Right cardiac atrium (tissue), 5 donors: ENCODE measurements at regions not wholly inside any gene's neighbourhood (a gene's known extent, or its start where the extent isn't known, plus 50 kb on each side); places are given as distances from the start of the nearest gene placed in this dataset.

Source experiments
- ATAC-seq, 2 donors: fragments of 200-7000 bp; cut with Tn5 transposase; one replicate each; pipeline versions ENCODE4 v1.8.0 to v1.9.1; 2020; ENCODE audit warnings: moderate library complexity in 2 of 2, mild to moderate bottlenecking in 1 of 2
- DNase-seq, 3 donors: peaks; one replicate each; pipeline ENCODE4 v3.0.0-alpha.2; 2020
- H3K27ac ChIP-seq: one replicate; pipeline ENCODE4 v1.5.1; 2013; ENCODE audit warnings: mild to moderate bottlenecking, low read length, control low read depth, moderate library complexity
- H3K27me3 ChIP-seq: one replicate; pipeline ENCODE4 v1.6.1; 2013; ENCODE audit not compliant: control insufficient read depth, insufficient read depth
- H3K4me1 ChIP-seq: one replicate; pipeline ENCODE4 v1.6.1; 2013; ENCODE audit warnings: low read length; ENCODE audit not compliant: control insufficient read depth, insufficient read depth
- H3K4me3 ChIP-seq: one replicate; pipeline ENCODE4 v1.5.1; 2013; ENCODE audit warnings: low read length, control low read depth
- H3K9me3 ChIP-seq: one replicate; pipeline ENCODE4 v1.6.1; 2013; ENCODE audit warnings: low read length; ENCODE audit not compliant: control insufficient read depth
- WGBS: extraction: QIAGEN DNeasy Blood & Tissue Kit; methylation state at CpG from one replicate; pipeline ENCODE4 v1.1.7; 2013; 5-methylcytosine and 5-hydroxymethylcytosine counted together
- intact Hi-C, 4 donors: fragments of 100-400 bp; cut with DNase I; formaldehyde crosslinking; loops; one replicate each; pipeline versions ENCODE4 v1.11.0 to v1.14.0; 2022 to 2023
- donor health status: healthy with polysubstance abuse.
- donor health status: DM: no; HTN: yes; CAD: no.
- donor health status: DM: no; HTN: no; CAD: no.
- donor health status: DM: no; HTN: yes; CAD: no; lungs with severe emphysema.
- donor health status: DM: yes; HTN: yes; CAD: no.

DNA sequence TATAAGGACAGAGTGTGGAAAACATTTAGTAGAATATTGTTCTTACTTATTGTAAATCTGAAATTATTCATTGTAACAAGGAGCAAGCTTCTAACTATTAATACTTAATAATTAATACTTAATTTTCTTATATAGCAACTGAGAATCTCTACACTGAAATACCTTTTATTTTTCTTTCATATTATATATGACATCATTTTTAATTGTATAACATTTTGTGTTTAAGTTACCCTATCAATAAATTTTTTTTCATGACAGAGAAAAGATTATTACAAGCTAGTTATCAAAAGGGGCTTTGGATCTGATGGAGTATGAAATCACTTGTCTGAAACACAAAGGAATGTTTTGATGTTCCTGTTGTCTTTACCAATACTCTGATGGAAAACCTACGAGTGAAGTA, 72.2 kb upstream of the CNKSR3 start:
- DNase-seq (no peak), ATAC-seq (no peak)
- intact Hi-C loops: no loop called here
- no peak overlapping the region for H3K27ac ChIP-seq
- H3K27me3 ChIP-seq: no peaks in the 10 kb centered on the region
- no peak overlapping the region for H3K4me3 ChIP-seq
- 57% methylated on average over 1 of the region's 1 CpG for WGBS
- H3K4me1 ChIP-seq: no peaks in the 10 kb centered on the region
- H3K9me3 ChIP-seq: no peaks in the 10 kb centered on the region

GRCh38 chr6:154583546-154584188, 73.2 kb upstream of the CNKSR3 start:
- DNase-seq (no peak), ATAC-seq (no peak)
- Histone ChIP-seq H3K4me3 (no peak overlapping the region), H3K4me1 (no peaks in the 10 kb centered on the region), H3K27me3 (no peaks in the 10 kb centered on the region), H3K9me3 (no peaks in the 10 kb centered on the region), H3K27ac (no peak overlapping the region)
- 92% methylated on average over 4 of the region's 4 CpGs for WGBS
- intact Hi-C loops: no loop called here

DNA sequence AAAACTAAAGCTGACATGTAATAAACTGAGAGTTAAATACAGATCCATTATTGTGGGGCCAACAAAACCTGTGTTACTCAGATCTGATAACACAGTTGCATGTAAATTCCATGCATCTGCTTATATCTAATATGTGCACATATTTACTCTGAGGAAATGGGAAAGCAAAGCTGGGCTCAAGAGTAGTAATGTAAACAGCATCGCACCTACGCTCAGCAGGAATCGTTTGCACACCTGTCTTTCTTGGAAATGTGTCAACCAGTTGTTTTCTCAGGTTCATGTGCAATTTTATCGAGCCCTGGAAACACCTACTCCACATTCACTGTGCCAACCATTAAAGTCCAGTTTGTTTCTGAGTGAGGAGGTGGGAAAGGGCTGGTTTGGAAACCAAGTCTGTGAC, 80.3 kb upstream of the CNKSR3 start:
- intact Hi-C loops: no loop called here
- no peak for DNase-seq
- no peak for ATAC-seq
- Histone ChIP-seq H3K4me1 (no peaks in the 10 kb centered on the region), H3K9me3 (no peaks in the 10 kb centered on the region), H3K27ac (no peak overlapping the region), H3K27me3 (no peaks in the 10 kb centered on the region), H3K4me3 (no peak overlapping the region)
- WGBS: 76% methylated on average over 4 of the region's 4 CpGs

- no peak overlapping the region for H3K4me3 ChIP-seq
- WGBS: 95% methylated on average over 1 of the region's 1 CpG
- intact Hi-C loops: no loop called here
- H3K4me1 ChIP-seq: no peaks in the 10 kb centered on the region
- ATAC-seq: no peak
- no peaks in the 10 kb centered on the region for H3K9me3 ChIP-seq
- H3K27ac ChIP-seq: no peak overlapping the region
- no peaks in the 10 kb centered on the region for H3K27me3 ChIP-seq
- no peak for DNase-seq
Observed at GRCh38 chr6:154591234-154591633, 80.7 kb upstream of the CNKSR3 start.

GRCh38 chr6:154592199-154592860, 81.8 kb upstream of the CNKSR3 start:
- H3K4me1 ChIP-seq: peaks cover under 1% of the 10 kb centered on the region
- no peaks in the 10 kb centered on the region for H3K27me3 ChIP-seq
- WGBS: 60% methylated on average over 10 of the region's 10 CpGs
- no peaks in the 10 kb centered on the region for H3K9me3 ChIP-seq
- no peak overlapping the region for H3K4me3 ChIP-seq
- H3K27ac ChIP-seq: peak overlapping the region; percentile 78
- intact Hi-C loops: no loop called here
- peak in 1 of 2 donors; percentile 47 for ATAC-seq
- DNase-seq: no peak

DNA sequence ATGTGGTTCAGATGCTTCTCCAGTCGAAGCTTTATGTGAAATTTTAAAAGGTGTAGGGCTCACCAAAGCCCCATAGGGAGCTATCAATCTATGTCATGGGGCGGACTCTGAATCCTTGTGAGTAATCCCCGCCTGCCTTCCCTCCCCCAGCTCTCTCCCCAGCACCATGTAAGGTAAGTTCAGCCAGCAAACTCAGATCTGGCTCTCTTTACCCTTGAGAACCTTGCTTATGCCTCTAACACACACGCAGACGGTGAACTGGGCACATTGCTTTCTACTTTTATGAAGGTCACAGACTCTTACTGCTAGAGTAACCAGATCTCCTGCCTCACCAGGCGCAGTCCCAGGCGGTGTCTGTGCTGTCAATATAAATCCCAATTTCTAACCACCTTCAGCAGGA, 82.6 kb upstream of the CNKSR3 start:
- H3K4me1 ChIP-seq: peaks cover 3% of the 10 kb centered on the region
- peak; percentile 79 to 89 for ATAC-seq

GRCh38 chr6:154594496-154595198, 84.2 kb upstream of the CNKSR3 start:
- DNase-seq (no peak), ATAC-seq (no peak)
- Histone ChIP-seq H3K9me3 (no peaks in the 10 kb centered on the region), H3K4me1 (peaks cover 3% of the 10 kb centered on the region), H3K4me3 (no peak overlapping the region), H3K27me3 (no peaks in the 10 kb centered on the region), H3K27ac (no peak overlapping the region)
- WGBS: 87% methylated on average over 9 of the region's 9 CpGs
- intact Hi-C loops: no loop called here

More for the DNA sequence above, 82.6 kb upstream of the CNKSR3 start:
- H3K27me3 ChIP-seq: no peaks in the 10 kb centered on the region
- H3K4me3 ChIP-seq: no peak overlapping the region
- intact Hi-C loops: no loop called here
- H3K27ac ChIP-seq: peak overlapping the region; percentile 69
- DNase-seq: peak in 1 of 3 donors; percentile 55
- no peaks in the 10 kb centered on the region for H3K9me3 ChIP-seq
- 68% methylated on average over 7 of the region's 7 CpGs for WGBS

DNA sequence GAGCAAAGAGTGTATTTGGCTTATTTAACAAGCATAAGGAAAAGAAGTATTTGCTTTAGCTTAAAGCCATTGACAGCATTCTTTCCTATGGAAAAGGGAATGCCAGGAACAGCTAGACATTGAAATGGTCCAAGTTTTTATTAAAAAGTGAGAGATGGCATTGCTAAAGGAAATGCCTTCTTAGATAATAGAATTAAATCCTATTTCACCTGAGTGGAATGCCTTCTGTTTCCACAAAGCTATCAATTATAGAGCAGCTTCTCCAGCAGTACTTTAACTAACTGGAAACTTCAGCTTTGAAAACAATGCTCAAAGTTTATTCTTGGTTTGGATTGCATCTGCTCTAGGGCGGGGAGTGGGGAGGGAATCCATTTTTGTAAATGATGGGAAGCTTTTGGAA, 85.1 kb upstream of the CNKSR3 start:
- no peak overlapping the region for H3K27ac ChIP-seq
- intact Hi-C loops: no loop called here
- WGBS: 83% methylated on average over 1 of the region's 1 CpG

GRCh38 chr6:154596009-154596408, 85.5 kb upstream of the CNKSR3 start:
- Histone ChIP-seq H3K27ac (no peak overlapping the region), H3K4me1 (peaks cover 3% of the 10 kb centered on the region), H3K27me3 (no peaks in the 10 kb centered on the region), H3K4me3 (no peak overlapping the region), H3K9me3 (no peaks in the 10 kb centered on the region)
- 68% methylated on average over 2 of the region's 2 CpGs for WGBS
- intact Hi-C loops: no loop called here
- ATAC-seq (no peak), DNase-seq (no peak)

More for the DNA sequence above, 85.1 kb upstream of the CNKSR3 start:
- no peaks in the 10 kb centered on the region for H3K9me3 ChIP-seq
- no peak overlapping the region for H3K4me3 ChIP-seq
- DNase-seq (no peak), ATAC-seq (no peak)
- H3K4me1 ChIP-seq: peaks cover 3% of the 10 kb centered on the region
- H3K27me3 ChIP-seq: no peaks in the 10 kb centered on the region

- intact Hi-C loops: no loop called here
- Histone ChIP-seq H3K27ac (peak overlapping the region; percentile 71), H3K4me1 (peaks cover 3% of the 10 kb centered on the region), H3K4me3 (no peak overlapping the region), H3K9me3 (no peaks in the 10 kb centered on the region), H3K27me3 (no peaks in the 10 kb centered on the region)
- WGBS: 65% methylated on average over 2 of the region's 2 CpGs
- ATAC-seq (peak; percentile 38 to 64), DNase-seq (no peak)
Observed at GRCh38 chr6:154596701-154597100, 86.2 kb upstream of the CNKSR3 start.

GRCh38 chr6:154598399-154598798, 87.9 kb upstream of the CNKSR3 start:
- Histone ChIP-seq H3K4me3 (no peak overlapping the region), H3K9me3 (no peaks in the 10 kb centered on the region), H3K4me1 (peaks cover 3% of the 10 kb centered on the region), H3K27me3 (no peaks in the 10 kb centered on the region), H3K27ac (no peak overlapping the region)
- intact Hi-C loops: no loop called here
- ATAC-seq (no peak), DNase-seq (no peak)
- WGBS: 91% methylated on average over 6 of the region's 6 CpGs
